ENCODE measurements at regions not wholly inside any gene's neighbourhood (a gene's known extent, or its start where the extent isn't known, plus 50 kb on each side); places are given as distances from the start of the nearest gene placed in this dataset.

- no peak for DNase-seq (ENCODE audit: low read depth in 2 of 3, low spot score in 2 of 3)
These were observed 156.4 kb downstream of the CD83 start for GRCh38 chr6:14274016-14274415.

- no peak for DNase-seq (ENCODE audit: low read depth in 2 of 3, low spot score in 2 of 3)
These were observed 157.2 kb downstream of the CD83 start for GRCh38 chr6:14274546-14275492.

GRCh38 chr6:14275493-14275851, 157.9 kb downstream of the CD83 start:
- no peak for DNase-seq (ENCODE audit: low read depth in 2 of 3, low spot score in 2 of 3)

- DNase-seq (ENCODE audit: low read depth in 2 of 3, low spot score in 2 of 3) = no peak
These were observed 158.5 kb downstream of the CD83 start for GRCh38 chr6:14276071-14276470.

GRCh38 chr6:14276667-14277404, 159.3 kb downstream of the CD83 start:
- DNase-seq (ENCODE audit: low read depth in 2 of 3, low spot score in 2 of 3) = no peak

- no peak for DNase-seq (ENCODE audit: low read depth in 2 of 3, low spot score in 2 of 3)
These were observed 159.9 kb downstream of the CD83 start for GRCh38 chr6:14277405-14277930.

GRCh38 chr6:14278006-14278405, 160.4 kb downstream of the CD83 start:
- no peak for DNase-seq (ENCODE audit: low read depth in 2 of 3, low spot score in 2 of 3)

GRCh38 chr6:14278446-14278845, 160.9 kb downstream of the CD83 start:
- DNase-seq (ENCODE audit: low read depth in 2 of 3, low spot score in 2 of 3) = no peak

GRCh38 chr6:14280006-14280510, 162.5 kb downstream of the CD83 start:
- no peak for DNase-seq (ENCODE audit: low read depth in 2 of 3, low spot score in 2 of 3)

GRCh38 chr6:14280766-14281293, 163.3 kb downstream of the CD83 start:
- DNase-seq (ENCODE audit: low read depth in 2 of 3, low spot score in 2 of 3) = no peak

- DNase-seq (ENCODE audit: low read depth in 2 of 3, low spot score in 2 of 3) = no peak
These were observed 164.5 kb downstream of the CD83 start for GRCh38 chr6:14281811-14282660.

- no peak for DNase-seq (ENCODE audit: low read depth in 2 of 3, low spot score in 2 of 3)
These were observed 165.4 kb downstream of the CD83 start for GRCh38 chr6:14282854-14283505.

- DNase-seq (ENCODE audit: low read depth in 2 of 3, low spot score in 2 of 3) = no peak
These were observed 166.1 kb downstream of the CD83 start for GRCh38 chr6:14283600-14284235.

- no peak for DNase-seq (ENCODE audit: low read depth in 2 of 3, low spot score in 2 of 3)
These were observed 167.5 kb downstream of the CD83 start for GRCh38 chr6:14284969-14285590.

- no peak for DNase-seq (ENCODE audit: low read depth in 2 of 3, low spot score in 2 of 3)
These were observed 168.6 kb downstream of the CD83 start for GRCh38 chr6:14286144-14286543.

GRCh38 chr6:14286634-14287428, 169.3 kb downstream of the CD83 start:
- no peak for DNase-seq (ENCODE audit: low read depth in 2 of 3, low spot score in 2 of 3)

- no peak for DNase-seq (ENCODE audit: low read depth in 2 of 3, low spot score in 2 of 3)
These were observed 170.1 kb downstream of the CD83 start for GRCh38 chr6:14287707-14288106.

GRCh38 chr6:14288910-14289309, 171.3 kb downstream of the CD83 start:
- no peak for DNase-seq (ENCODE audit: low read depth in 2 of 3, low spot score in 2 of 3)
